ENCODE measurements at regions not wholly inside any gene's neighbourhood (a gene's known extent, or its start where the extent isn't known, plus 50 kb on each side); places are given as distances from the start of the nearest gene placed in this dataset.

- no peak for DNase-seq (ENCODE audit: low read depth, low spot score)
Measured at GRCh38 chr2:200209030-200209429, 97.5 kb upstream of the SPATS2L start.

GRCh38 chr2:200211643-200212042, 94.8 kb upstream of the SPATS2L start:
- DNase-seq (ENCODE audit: low read depth, low spot score), result no peak

- DNase-seq (ENCODE audit: low read depth, low spot score), result no peak
Measured at GRCh38 chr2:200212862-200213425, 93.5 kb upstream of the SPATS2L start.

- no peak for DNase-seq (ENCODE audit: low read depth, low spot score)
Measured at GRCh38 chr2:200216310-200216709, 90.2 kb upstream of the SPATS2L start.

- no peak for DNase-seq (ENCODE audit: low read depth, low spot score)
Measured at GRCh38 chr2:200217320-200217719, 89.2 kb upstream of the SPATS2L start.

GRCh38 chr2:200218645-200219044, 87.8 kb upstream of the SPATS2L start:
- no peak for DNase-seq (ENCODE audit: low read depth, low spot score)

- no peak for DNase-seq (ENCODE audit: low read depth, low spot score)
Measured at GRCh38 chr2:200219309-200220113, 87.0 kb upstream of the SPATS2L start.

- no peak for DNase-seq (ENCODE audit: low read depth, low spot score)
Measured at GRCh38 chr2:200220251-200220650, 86.2 kb upstream of the SPATS2L start.

GRCh38 chr2:200221055-200221955, 85.2 kb upstream of the SPATS2L start:
- DNase-seq (ENCODE audit: low read depth, low spot score), result no peak

GRCh38 chr2:200222791-200223190, 83.7 kb upstream of the SPATS2L start:
- DNase-seq (ENCODE audit: low read depth, low spot score), result no peak

GRCh38 chr2:200223205-200223784, 83.2 kb upstream of the SPATS2L start:
- no peak for DNase-seq (ENCODE audit: low read depth, low spot score)

GRCh38 chr2:200225951-200226350, 80.5 kb upstream of the SPATS2L start:
- DNase-seq (ENCODE audit: low read depth, low spot score), result no peak

- DNase-seq (ENCODE audit: low read depth, low spot score), result no peak
Measured at GRCh38 chr2:200226451-200227426, 79.8 kb upstream of the SPATS2L start.

- DNase-seq (ENCODE audit: low read depth, low spot score), result no peak
Measured at GRCh38 chr2:200230716-200231115, 75.8 kb upstream of the SPATS2L start.

- no peak for DNase-seq (ENCODE audit: low read depth, low spot score)
Measured at GRCh38 chr2:200235533-200235932, 71.0 kb upstream of the SPATS2L start.

- DNase-seq (ENCODE audit: low read depth, low spot score), result no peak
Measured at GRCh38 chr2:200239216-200239615, 67.3 kb upstream of the SPATS2L start.

- no peak for DNase-seq (ENCODE audit: low read depth, low spot score)
Measured at GRCh38 chr2:200242570-200242969, 63.9 kb upstream of the SPATS2L start.

- DNase-seq (ENCODE audit: low read depth, low spot score), result no peak
Measured at GRCh38 chr2:200243441-200243840, 63.1 kb upstream of the SPATS2L start.

- no peak for DNase-seq (ENCODE audit: low read depth, low spot score)
Measured at GRCh38 chr2:200244111-200244510, 62.4 kb upstream of the SPATS2L start.

GRCh38 chr2:200247494-200247893, 59.0 kb upstream of the SPATS2L start:
- DNase-seq (ENCODE audit: low read depth, low spot score), result no peak

Measured in iPS DF 19.7 (cell line).